T-helper 17 cell (primary cell): ENCODE measurements at regions not wholly inside any gene's neighbourhood (a gene's known extent, or its start where the extent isn't known, plus 50 kb on each side); places are given as distances from the start of the nearest gene placed in this dataset.

Source experiments
- ATAC-seq: fragments of 150-1000 bp; cut with Tn5 transposase; 2 replicates; pipeline ENCODE4 v1.10.0; 2021; ENCODE audit warnings: mild to moderate bottlenecking, moderate library complexity
- DNase-seq, 3 donors: peaks; one replicate each; pipeline versions ENCODE4 v3.0.0 to v3.0.0-alpha.2; 2020 to 2021
- H3K9me3 ChIP-seq: one replicate; pipeline ENCODE4 v1.7.0; 2013; ENCODE audit warnings: low read length, mild to moderate bottlenecking; ENCODE audit not compliant: control insufficient read depth, poor library complexity, severe bottlenecking
- H3K27ac Mint-ChIP-seq: one replicate; pipeline ENCODE4 v1.8.0; 2022; ENCODE audit warnings: mild to moderate bottlenecking, moderate library complexity, mixed read lengths
- H3K27me3 Mint-ChIP-seq: one replicate; pipeline ENCODE4 v1.8.0; 2022; ENCODE audit warnings: mixed read lengths
- H3K36me3 Mint-ChIP-seq: one replicate; pipeline ENCODE4 v1.8.0; 2022; ENCODE audit warnings: low read depth, mixed read lengths
- H3K4me1 Mint-ChIP-seq: one replicate; pipeline ENCODE4 v1.8.0; 2022; ENCODE audit warnings: mild to moderate bottlenecking, mixed read lengths
- H3K4me3 Mint-ChIP-seq: one replicate; pipeline ENCODE4 v1.8.0; 2022; ENCODE audit warnings: mild to moderate bottlenecking, moderate library complexity, mixed read lengths

GRCh38 chr2:128631698-128632500 lies 313.2 kb upstream of the HS6ST1 start:
- Mint-ChIP-seq H3K27ac (no peak overlapping the region), H3K4me1 (no peaks in the 10 kb centered on the region), H3K27me3 (peaks cover 20% of the 10 kb centered on the region), H3K4me3 (no peak overlapping the region), H3K36me3 (no peaks in the 10 kb centered on the region)
- ATAC-seq (no peak), DNase-seq (no peak)
- H3K9me3 ChIP-seq, result no peaks in the 10 kb centered on the region

GRCh38 chr2:128632501-128632800 lies 313.8 kb upstream of the HS6ST1 start:
- no peak overlapping the region for H3K27ac Mint-ChIP-seq
- no peaks in the 10 kb centered on the region for H3K36me3 Mint-ChIP-seq
- DNase-seq (no peak), ATAC-seq (no peak)
- H3K4me1 Mint-ChIP-seq, result no peaks in the 10 kb centered on the region
- H3K27me3 Mint-ChIP-seq, result peaks cover 16% of the 10 kb centered on the region
- H3K9me3 ChIP-seq, result no peaks in the 10 kb centered on the region
- H3K4me3 Mint-ChIP-seq, result no peak overlapping the region

GRCh38 chr2:128633501-128633900 lies 314.8 kb upstream of the HS6ST1 start:
- Mint-ChIP-seq H3K4me1 (no peaks in the 10 kb centered on the region), H3K27ac (no peak overlapping the region), H3K4me3 (no peak overlapping the region), H3K27me3 (peaks cover 23% of the 10 kb centered on the region), H3K36me3 (no peaks in the 10 kb centered on the region)
- no peak for DNase-seq
- no peaks in the 10 kb centered on the region for H3K9me3 ChIP-seq
- no peak for ATAC-seq

GRCh38 chr2:128635361-128635900 lies 316.8 kb upstream of the HS6ST1 start:
- no peaks in the 10 kb centered on the region for H3K4me1 Mint-ChIP-seq
- no peak overlapping the region for H3K27ac Mint-ChIP-seq
- no peak for DNase-seq

GRCh38 chr2:128636802-128637147 lies 318.1 kb upstream of the HS6ST1 start:
- Mint-ChIP-seq H3K36me3 (no peaks in the 10 kb centered on the region), H3K4me1 (no peaks in the 10 kb centered on the region), H3K4me3 (no peak overlapping the region), H3K27ac (no peak overlapping the region), H3K27me3 (peaks cover 26% of the 10 kb centered on the region)
- DNase-seq (no peak), ATAC-seq (no peak)
- H3K9me3 ChIP-seq, result no peaks in the 10 kb centered on the region

More at GRCh38 chr2:128635361-128635900, 316.8 kb upstream of the HS6ST1 start:
- H3K9me3 ChIP-seq, result no peaks in the 10 kb centered on the region
- peaks cover 29% of the 10 kb centered on the region for H3K27me3 Mint-ChIP-seq
- no peak for ATAC-seq
- no peaks in the 10 kb centered on the region for H3K36me3 Mint-ChIP-seq
- no peak overlapping the region for H3K4me3 Mint-ChIP-seq

- Mint-ChIP-seq H3K4me1 (no peaks in the 10 kb centered on the region), H3K4me3 (no peak overlapping the region), H3K27ac (peak overlapping the region; percentile 45), H3K36me3 (no peaks in the 10 kb centered on the region), H3K27me3 (peaks cover 21% of the 10 kb centered on the region)
- ATAC-seq (no peak), DNase-seq (no peak)
- no peaks in the 10 kb centered on the region for H3K9me3 ChIP-seq
Observed at GRCh38 chr2:128637481-128638155, 318.9 kb upstream of the HS6ST1 start.

GRCh38 chr2:128638341-128639119 lies 319.9 kb upstream of the HS6ST1 start:
- Mint-ChIP-seq H3K27ac (no peak overlapping the region), H3K36me3 (no peaks in the 10 kb centered on the region), H3K4me3 (no peak overlapping the region), H3K4me1 (no peaks in the 10 kb centered on the region), H3K27me3 (peaks cover 19% of the 10 kb centered on the region)
- H3K9me3 ChIP-seq, result no peaks in the 10 kb centered on the region
- no peak for DNase-seq
- no peak for ATAC-seq

- Mint-ChIP-seq H3K27me3 (peaks cover 19% of the 10 kb centered on the region), H3K27ac (no peak overlapping the region), H3K4me1 (no peaks in the 10 kb centered on the region), H3K4me3 (no peak overlapping the region), H3K36me3 (no peaks in the 10 kb centered on the region)
- H3K9me3 ChIP-seq, result no peaks in the 10 kb centered on the region
- ATAC-seq (no peak), DNase-seq (no peak)
Observed at GRCh38 chr2:128639120-128639477, 320.4 kb upstream of the HS6ST1 start.

- Mint-ChIP-seq H3K36me3 (no peaks in the 10 kb centered on the region), H3K27ac (no peak overlapping the region), H3K27me3 (peaks cover 19% of the 10 kb centered on the region), H3K4me3 (no peak overlapping the region), H3K4me1 (no peaks in the 10 kb centered on the region)
- H3K9me3 ChIP-seq, result no peaks in the 10 kb centered on the region
- ATAC-seq (no peak), DNase-seq (no peak)
Observed at GRCh38 chr2:128639693-128640092, 321.0 kb upstream of the HS6ST1 start.

- no peak overlapping the region for H3K4me3 Mint-ChIP-seq
- H3K9me3 ChIP-seq, result no peaks in the 10 kb centered on the region
- ATAC-seq (no peak), DNase-seq (no peak)
- no peaks in the 10 kb centered on the region for H3K4me1 Mint-ChIP-seq
- H3K27ac Mint-ChIP-seq, result no peak overlapping the region
- peaks cover 20% of the 10 kb centered on the region for H3K27me3 Mint-ChIP-seq
- H3K36me3 Mint-ChIP-seq, result no peaks in the 10 kb centered on the region
Observed at GRCh38 chr2:128640166-128640844, 321.6 kb upstream of the HS6ST1 start.

- ATAC-seq (no peak), DNase-seq (no peak)
- H3K4me1 Mint-ChIP-seq, result no peaks in the 10 kb centered on the region
- no peaks in the 10 kb centered on the region for H3K36me3 Mint-ChIP-seq
- no peak overlapping the region for H3K4me3 Mint-ChIP-seq
- no peaks in the 10 kb centered on the region for H3K9me3 ChIP-seq
- no peak overlapping the region for H3K27ac Mint-ChIP-seq
- peaks cover 26% of the 10 kb centered on the region for H3K27me3 Mint-ChIP-seq
Observed at GRCh38 chr2:128640845-128641360, 322.2 kb upstream of the HS6ST1 start.

GRCh38 chr2:128641421-128642080 lies 322.9 kb upstream of the HS6ST1 start:
- no peak overlapping the region for H3K4me3 Mint-ChIP-seq
- DNase-seq (no peak), ATAC-seq (no peak)
- H3K9me3 ChIP-seq, result no peaks in the 10 kb centered on the region
- no peak overlapping the region for H3K27ac Mint-ChIP-seq
- H3K4me1 Mint-ChIP-seq, result no peaks in the 10 kb centered on the region
- H3K27me3 Mint-ChIP-seq, result peaks cover 26% of the 10 kb centered on the region
- no peaks in the 10 kb centered on the region for H3K36me3 Mint-ChIP-seq
